ENCODE measurements at regions not wholly inside any gene's neighbourhood (a gene's known extent, or its start where the extent isn't known, plus 50 kb on each side); places are given as distances from the start of the nearest gene placed in this dataset.

DNA sequence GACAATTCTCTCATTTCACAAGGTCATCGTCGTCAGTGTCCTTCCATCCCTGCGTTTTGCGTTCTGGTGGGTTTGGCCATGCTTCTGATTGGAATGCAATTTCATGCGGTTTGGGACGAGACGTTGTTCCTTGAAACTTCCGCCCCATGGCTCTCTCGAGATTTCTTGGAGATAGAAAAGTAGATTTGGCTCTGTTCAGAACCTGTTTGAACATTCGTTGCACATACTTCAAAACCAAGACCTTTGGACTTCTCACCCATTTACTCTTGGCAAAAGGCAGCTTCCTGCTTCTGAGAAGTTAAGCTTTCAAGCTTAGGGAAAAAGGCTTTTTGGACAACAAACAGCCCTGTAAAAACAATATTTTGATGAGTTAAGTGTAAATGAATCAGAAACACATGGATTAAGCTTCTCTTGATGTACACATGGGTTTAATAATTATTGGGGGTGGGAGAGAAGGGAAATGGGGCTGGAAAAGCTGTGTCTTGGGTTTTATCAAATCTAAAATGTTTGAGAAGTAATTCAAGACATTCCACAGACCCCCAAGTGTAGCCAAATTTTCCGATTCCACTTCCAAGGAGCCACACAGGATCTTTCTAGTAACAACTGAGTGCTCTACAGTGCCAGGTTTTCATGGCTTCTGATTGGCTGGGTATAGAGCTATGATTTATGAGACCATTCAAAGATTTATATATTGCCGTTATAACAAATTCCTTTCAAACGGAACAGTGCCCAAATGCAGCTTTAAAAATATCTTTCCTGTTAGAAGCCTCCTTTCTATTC lies 467.2 kb downstream of the MED13L start:
- TF ChIP-seq SUZ12 (IDR thresholded peaks at IDR 0.05) = no peak
- no peak for TF ChIP-seq SP1 (IDR thresholded peaks at IDR 0.05)
- no peak for TF ChIP-seq ZNF384 (IDR thresholded peaks at IDR 0.05)
- TF ChIP-seq ARNT (IDR thresholded peaks at IDR 0.05) = no peak
- no peak for TF ChIP-seq LEF1 (IDR thresholded peaks at IDR 0.05; ENCODE audit: borderline replicate concordance)
- TF ChIP-seq FOXM1 (IDR thresholded peaks at IDR 0.05; ENCODE audit: borderline replicate concordance) = no peak
- no peak for TF ChIP-seq FOXA1 (IDR thresholded peaks at IDR 0.05)
- no peak for TF ChIP-seq BHLHE40 (IDR thresholded peaks at IDR 0.05; ENCODE audit: borderline replicate concordance)
- no peak for TF ChIP-seq ELF4 (IDR thresholded peaks at IDR 0.05)
- no peak for TF ChIP-seq FOXK2 (IDR thresholded peaks at IDR 0.05)
- TF ChIP-seq HDGF (IDR thresholded peaks at IDR 0.05; ENCODE audit: borderline replicate concordance) = no peak
- TF ChIP-seq, protein P1, sequence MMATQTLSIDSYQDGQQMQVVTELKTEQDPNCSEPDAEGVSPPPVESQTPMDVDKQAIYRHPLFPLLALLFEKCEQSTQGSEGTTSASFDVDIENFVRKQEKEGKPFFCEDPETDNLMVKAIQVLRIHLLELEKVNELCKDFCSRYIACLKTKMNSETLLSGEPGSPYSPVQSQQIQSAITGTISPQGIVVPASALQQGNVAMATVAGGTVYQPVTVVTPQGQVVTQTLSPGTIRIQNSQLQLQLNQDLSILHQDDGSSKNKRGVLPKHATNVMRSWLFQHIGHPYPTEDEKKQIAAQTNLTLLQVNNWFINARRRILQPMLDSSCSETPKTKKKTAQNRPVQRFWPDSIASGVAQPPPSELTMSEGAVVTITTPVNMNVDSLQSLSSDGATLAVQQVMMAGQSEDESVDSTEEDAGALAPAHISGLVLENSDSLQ (IDR thresholded peaks at IDR 0.05) = no peak
- no peak for TF ChIP-seq L3MBTL2 (conservative IDR thresholded peaks at IDR 0.05)
- DNase-seq (ENCODE audit: extremely low spot score) = no peak
- CTCF ChIA-PET = no interaction called here
- POLR2A ChIA-PET = no interaction called here

DNA sequence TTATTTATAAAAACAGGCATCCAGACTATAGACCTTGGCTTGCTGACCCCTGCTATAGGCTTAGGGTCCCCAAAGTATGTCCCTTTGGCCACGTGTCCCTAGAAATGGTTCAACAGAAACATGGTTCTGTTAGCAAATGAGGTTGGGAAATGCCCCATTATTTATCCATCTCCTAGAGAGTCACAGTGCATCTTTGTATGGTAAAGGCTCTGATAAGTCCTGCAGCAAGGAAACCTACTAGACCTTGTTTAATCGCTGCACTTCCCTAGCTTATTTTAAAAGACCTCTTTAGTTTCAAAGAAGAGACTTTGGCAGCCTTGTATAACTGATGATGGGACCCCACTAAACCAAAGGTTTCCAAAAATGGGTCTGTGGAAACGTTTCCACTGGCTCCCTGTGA lies 471.5 kb downstream of the MED13L start:
- POLR2A ChIA-PET = no interaction called here
- DNase-seq (ENCODE audit: extremely low spot score) = no peak
- CTCF ChIA-PET = no interaction called here
- TF ChIP-seq ZNF384 (IDR thresholded peaks at IDR 0.05) (no peak), L3MBTL2 (conservative IDR thresholded peaks at IDR 0.05) (no peak), HDGF (IDR thresholded peaks at IDR 0.05; ENCODE audit: borderline replicate concordance) (no peak), BHLHE40 (IDR thresholded peaks at IDR 0.05; ENCODE audit: borderline replicate concordance) (no peak), TARDBP (IDR thresholded peaks at IDR 0.05) (no peak), NFRKB (IDR thresholded peaks at IDR 0.05) (no peak), SUZ12 (IDR thresholded peaks at IDR 0.05) (no peak), CTBP1 (IDR thresholded peaks at IDR 0.05; ENCODE audit: borderline replicate concordance) (no peak), FOXM1 (IDR thresholded peaks at IDR 0.05; ENCODE audit: borderline replicate concordance) (no peak), LEF1 (IDR thresholded peaks at IDR 0.05; ENCODE audit: borderline replicate concordance) (no peak), ELF4 (IDR thresholded peaks at IDR 0.05) (no peak), SP1 (IDR thresholded peaks at IDR 0.05) (no peak), FOXK2 (IDR thresholded peaks at IDR 0.05) (no peak), ARNT (IDR thresholded peaks at IDR 0.05) (no peak), FOXA1 (IDR thresholded peaks at IDR 0.05) (no peak)
- TF ChIP-seq, protein P1 (IDR thresholded peaks at IDR 0.05) = no peak

DNA sequence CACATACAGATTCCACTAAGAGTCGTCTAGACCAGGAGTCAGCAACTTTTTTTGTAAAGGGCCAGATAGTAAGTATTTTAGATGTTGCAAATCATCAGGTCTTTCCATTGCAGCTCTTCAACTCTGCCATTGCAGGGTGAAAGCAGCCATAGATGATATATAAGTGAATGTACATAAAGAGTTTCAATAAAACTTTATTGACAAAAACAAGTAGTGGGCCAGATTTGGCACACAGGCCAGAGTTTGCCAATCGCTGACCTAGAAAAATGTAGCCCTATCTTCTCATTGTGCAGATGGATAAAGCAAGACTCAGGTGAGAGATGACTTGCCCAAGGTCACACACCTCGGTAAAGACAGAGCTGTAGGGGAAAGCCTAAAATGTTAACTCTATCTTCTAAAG lies 474.7 kb downstream of the MED13L start:
- ChIA-PET CTCF (no interaction called here), POLR2A (no interaction called here)
- no peak for TF ChIP-seq FOXM1 (IDR thresholded peaks at IDR 0.05; ENCODE audit: borderline replicate concordance)
- no peak for TF ChIP-seq LEF1 (IDR thresholded peaks at IDR 0.05; ENCODE audit: borderline replicate concordance)
- no peak for TF ChIP-seq NFRKB (IDR thresholded peaks at IDR 0.05)
- no peak for TF ChIP-seq SP1 (IDR thresholded peaks at IDR 0.05)
- no peak for TF ChIP-seq FOXK2 (IDR thresholded peaks at IDR 0.05)
- no peak for DNase-seq (ENCODE audit: extremely low spot score)

DNA sequence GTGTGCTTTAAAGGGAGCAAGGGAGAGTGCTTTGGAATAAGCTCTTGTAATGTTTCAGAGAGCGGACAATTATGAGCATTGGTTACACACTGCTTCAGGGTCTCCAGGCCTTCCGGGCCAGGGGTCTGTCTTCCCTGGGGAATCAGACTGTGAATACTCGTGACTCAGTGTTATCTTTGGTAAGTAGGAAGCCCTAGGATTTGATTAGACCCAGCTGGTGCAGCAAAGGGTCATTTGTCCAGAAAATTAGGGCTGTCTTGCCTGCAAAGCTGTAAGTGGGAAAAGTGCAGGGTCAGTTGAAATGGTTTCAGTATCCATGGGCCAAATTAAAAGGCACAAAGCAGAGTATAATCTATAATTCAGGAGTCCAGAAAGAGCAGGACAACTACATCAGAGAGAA lies 475.6 kb downstream of the MED13L start:
- no peak for DNase-seq (ENCODE audit: extremely low spot score)
- TF ChIP-seq LEF1 (IDR thresholded peaks at IDR 0.05; ENCODE audit: borderline replicate concordance) (no peak), ELF4 (IDR thresholded peaks at IDR 0.05) (no peak), NFRKB (IDR thresholded peaks at IDR 0.05) (no peak), CTBP1 (IDR thresholded peaks at IDR 0.05; ENCODE audit: borderline replicate concordance) (no peak), SP1 (IDR thresholded peaks at IDR 0.05) (no peak), FOXK2 (IDR thresholded peaks at IDR 0.05) (no peak), HDGF (IDR thresholded peaks at IDR 0.05; ENCODE audit: borderline replicate concordance) (no peak)
- ChIA-PET CTCF (no interaction called here), POLR2A (no interaction called here)

DNA sequence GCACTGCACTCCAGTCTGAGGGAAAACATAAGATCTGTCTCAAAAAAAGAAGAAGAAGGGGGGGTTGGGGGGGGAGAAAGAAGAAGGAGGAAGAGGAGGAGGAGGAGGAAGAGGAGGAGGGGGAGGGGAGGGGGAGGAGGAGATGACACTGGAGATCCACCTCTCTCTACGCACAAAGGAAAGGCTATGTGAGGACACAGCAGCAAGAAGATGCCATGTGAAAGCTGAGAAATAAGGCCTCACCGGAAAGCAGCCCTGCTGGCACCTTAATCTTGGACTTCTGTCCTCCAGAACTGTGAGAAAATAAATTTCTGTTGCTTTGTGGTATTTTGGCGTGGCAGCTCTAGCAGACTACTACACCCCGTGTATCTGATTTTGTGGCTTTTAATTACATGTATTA lies 477.9 kb downstream of the MED13L start:
- no peak for DNase-seq (ENCODE audit: extremely low spot score)
- POLR2A ChIA-PET = no interaction called here
- TF ChIP-seq NFRKB (IDR thresholded peaks at IDR 0.05) (no peak), ZNF384 (IDR thresholded peaks at IDR 0.05) (no peak), ELF4 (IDR thresholded peaks at IDR 0.05) (no peak), FOXK2 (IDR thresholded peaks at IDR 0.05) (no peak), SUZ12 (IDR thresholded peaks at IDR 0.05) (no peak), BHLHE40 (IDR thresholded peaks at IDR 0.05; ENCODE audit: borderline replicate concordance) (no peak), TARDBP (IDR thresholded peaks at IDR 0.05) (no peak), L3MBTL2 (conservative IDR thresholded peaks at IDR 0.05) (no peak), FOXM1 (IDR thresholded peaks at IDR 0.05; ENCODE audit: borderline replicate concordance) (no peak), LEF1 (IDR thresholded peaks at IDR 0.05; ENCODE audit: borderline replicate concordance) (no peak), ARNT (IDR thresholded peaks at IDR 0.05) (no peak), HDGF (IDR thresholded peaks at IDR 0.05; ENCODE audit: borderline replicate concordance) (no peak), CTBP1 (IDR thresholded peaks at IDR 0.05; ENCODE audit: borderline replicate concordance) (no peak), FOXA1 (IDR thresholded peaks at IDR 0.05) (no peak), SP1 (IDR thresholded peaks at IDR 0.05) (no peak)
- TF ChIP-seq, protein P1 (IDR thresholded peaks at IDR 0.05) = no peak
- CTCF ChIA-PET = no interaction called here

DNA sequence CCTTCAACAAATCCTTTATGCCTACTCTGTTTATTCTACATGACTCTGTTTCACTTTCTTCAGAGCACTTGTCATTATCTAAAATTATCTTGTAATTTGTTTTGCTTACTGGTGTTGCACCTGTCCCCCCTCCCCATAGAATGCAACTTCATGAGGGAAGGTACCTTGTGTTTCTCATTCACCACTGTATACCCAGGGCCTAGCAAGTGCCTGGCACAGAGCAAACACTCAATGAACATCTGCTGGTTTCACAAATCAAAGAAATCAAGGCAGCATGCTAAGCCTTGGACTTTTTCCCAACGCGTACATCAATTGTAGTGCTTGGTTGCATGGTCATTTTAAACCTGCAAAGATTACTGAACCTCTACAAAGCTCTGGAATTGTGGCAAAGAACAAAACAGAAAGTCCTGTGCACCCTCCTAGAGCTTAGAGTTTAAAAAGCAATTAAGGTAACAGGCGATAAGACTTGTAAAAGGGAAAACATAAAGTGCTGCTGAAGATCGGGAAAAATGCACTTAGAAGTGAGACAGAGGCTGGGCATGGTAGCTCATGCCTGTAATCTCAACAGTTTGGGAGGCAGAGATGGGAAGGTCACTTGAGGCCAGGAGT lies 479.1 kb downstream of the MED13L start:
- ChIA-PET POLR2A (no interaction called here), CTCF (no interaction called here)
- DNase-seq (ENCODE audit: extremely low spot score) = no peak
- no peak for TF ChIP-seq CTBP1 (IDR thresholded peaks at IDR 0.05; ENCODE audit: borderline replicate concordance)
- TF ChIP-seq TARDBP (IDR thresholded peaks at IDR 0.05) = no peak
- no peak for TF ChIP-seq L3MBTL2 (conservative IDR thresholded peaks at IDR 0.05)
- no peak for TF ChIP-seq FOXM1 (IDR thresholded peaks at IDR 0.05; ENCODE audit: borderline replicate concordance)
- TF ChIP-seq BHLHE40 (IDR thresholded peaks at IDR 0.05; ENCODE audit: borderline replicate concordance) = no peak
- TF ChIP-seq ZNF384 (IDR thresholded peaks at IDR 0.05) = no peak
- TF ChIP-seq SUZ12 (IDR thresholded peaks at IDR 0.05) = no peak
- no peak for TF ChIP-seq FOXA1 (IDR thresholded peaks at IDR 0.05)
- TF ChIP-seq HDGF (IDR thresholded peaks at IDR 0.05; ENCODE audit: borderline replicate concordance) = no peak
- TF ChIP-seq, protein P1 (IDR thresholded peaks at IDR 0.05) = no peak
- TF ChIP-seq LEF1 (IDR thresholded peaks at IDR 0.05; ENCODE audit: borderline replicate concordance) = no peak
